ENCODE measurements at regions not wholly inside any gene's neighbourhood (a gene's known extent, or its start where the extent isn't known, plus 50 kb on each side); places are given as distances from the start of the nearest gene placed in this dataset.
"Not testable (repeated sequence)": the region's sequence is repeated elsewhere in the genome, so short reads cannot be mapped to it uniquely, and the experiment has no call there.

- DNase-seq, result no peak
Measured at GRCh38 chr1:112105557-112105956, 116.1 kb upstream of the KCND3 start.

GRCh38 chr1:112110031-112110430 is 120.6 kb upstream of the KCND3 start:
- DNase-seq, result no peak

DNA sequence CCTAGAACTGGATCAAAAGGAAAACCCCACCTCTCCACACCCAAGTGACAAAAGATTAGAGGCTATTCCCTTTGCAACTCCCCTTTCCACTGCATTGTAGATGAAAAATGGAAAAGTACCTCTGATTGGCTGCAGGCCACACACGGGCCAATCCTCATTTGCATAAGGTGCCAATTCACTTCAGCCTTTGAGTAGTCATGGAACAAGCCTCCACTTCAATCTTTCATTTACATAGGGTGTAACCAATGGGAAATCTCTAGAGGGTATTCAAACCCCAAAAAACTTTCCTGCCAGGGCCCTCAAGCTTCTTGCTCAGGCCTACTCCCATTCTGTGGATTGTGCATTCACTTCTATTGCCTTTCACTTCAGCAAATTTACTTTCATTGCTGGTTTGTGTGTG is 122.3 kb upstream of the KCND3 start:
- no peak for DNase-seq

DNA sequence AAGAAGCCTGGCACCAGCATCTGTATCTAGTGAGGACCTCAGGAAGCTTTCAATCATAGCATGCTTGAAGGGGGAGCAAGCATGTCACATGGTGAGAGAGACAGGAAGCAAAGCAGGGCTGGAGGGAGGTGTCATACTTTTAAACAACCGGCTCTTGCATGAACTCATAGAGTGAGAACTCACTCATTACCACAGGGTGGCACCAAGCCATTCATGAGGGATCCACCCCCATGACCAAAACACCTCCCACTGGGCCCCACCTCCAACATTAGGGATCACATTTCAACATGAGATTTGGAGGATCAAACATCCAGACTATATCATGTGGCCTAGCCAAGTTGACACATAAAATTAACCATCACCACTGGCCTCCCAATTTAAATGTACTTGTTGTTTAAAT is 125.1 kb upstream of the KCND3 start:
- no peak for DNase-seq

GRCh38 chr1:112126598-112126997 is 137.1 kb upstream of the KCND3 start:
- no peak for DNase-seq

DNA sequence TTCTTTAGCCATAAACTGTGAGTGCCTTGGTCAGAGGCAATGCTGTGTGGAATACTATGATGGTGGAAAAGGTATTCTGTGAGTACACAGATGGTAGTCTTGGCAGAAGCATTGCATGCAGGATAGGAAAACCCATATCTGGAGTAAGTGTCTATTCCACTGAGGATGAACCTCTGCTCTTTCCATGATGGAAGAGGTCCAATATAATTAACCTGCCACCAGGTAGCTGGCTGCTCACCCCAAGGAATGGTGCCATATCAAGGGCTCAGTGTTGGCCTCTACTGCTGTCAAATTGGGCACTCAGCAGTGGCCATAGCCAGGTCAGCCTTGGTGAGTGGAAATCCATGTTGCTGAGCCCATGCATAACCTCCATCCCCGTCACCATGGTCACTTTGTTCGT is 138.1 kb upstream of the KCND3 start:
- DNase-seq, result not testable (repeated sequence)

DNA sequence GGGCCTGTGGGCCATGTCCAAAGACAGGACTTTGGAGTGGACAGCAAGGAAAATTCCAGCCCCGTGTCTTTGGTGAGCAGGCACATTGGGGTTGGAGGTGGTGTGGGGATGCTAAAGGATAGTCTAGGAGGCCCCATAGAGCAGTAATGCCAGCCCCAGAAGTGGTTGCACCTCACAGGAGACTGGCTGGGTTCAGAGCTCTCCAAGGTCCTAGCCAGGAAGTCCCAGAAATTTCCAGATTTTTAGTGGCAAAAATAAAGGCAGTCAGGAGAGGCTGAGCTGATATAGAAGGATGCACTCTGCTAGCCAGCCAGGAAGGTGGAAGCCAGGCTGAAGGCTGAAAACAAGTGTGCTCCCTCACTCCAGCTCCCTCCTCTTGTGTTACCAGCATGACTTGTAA is 144.0 kb upstream of the KCND3 start:
- DNase-seq, result no peak

- DNase-seq, result no peak
Measured at GRCh38 chr1:112140743-112141142, 151.3 kb upstream of the KCND3 start.

GRCh38 chr1:112141301-112141700 is 151.8 kb upstream of the KCND3 start:
- DNase-seq, result no peak

- no peak for DNase-seq
Measured at GRCh38 chr1:112141923-112142322, 152.5 kb upstream of the KCND3 start.

GRCh38 chr1:112143871-112144441 is 154.5 kb upstream of the KCND3 start:
- no peak for DNase-seq

DNA sequence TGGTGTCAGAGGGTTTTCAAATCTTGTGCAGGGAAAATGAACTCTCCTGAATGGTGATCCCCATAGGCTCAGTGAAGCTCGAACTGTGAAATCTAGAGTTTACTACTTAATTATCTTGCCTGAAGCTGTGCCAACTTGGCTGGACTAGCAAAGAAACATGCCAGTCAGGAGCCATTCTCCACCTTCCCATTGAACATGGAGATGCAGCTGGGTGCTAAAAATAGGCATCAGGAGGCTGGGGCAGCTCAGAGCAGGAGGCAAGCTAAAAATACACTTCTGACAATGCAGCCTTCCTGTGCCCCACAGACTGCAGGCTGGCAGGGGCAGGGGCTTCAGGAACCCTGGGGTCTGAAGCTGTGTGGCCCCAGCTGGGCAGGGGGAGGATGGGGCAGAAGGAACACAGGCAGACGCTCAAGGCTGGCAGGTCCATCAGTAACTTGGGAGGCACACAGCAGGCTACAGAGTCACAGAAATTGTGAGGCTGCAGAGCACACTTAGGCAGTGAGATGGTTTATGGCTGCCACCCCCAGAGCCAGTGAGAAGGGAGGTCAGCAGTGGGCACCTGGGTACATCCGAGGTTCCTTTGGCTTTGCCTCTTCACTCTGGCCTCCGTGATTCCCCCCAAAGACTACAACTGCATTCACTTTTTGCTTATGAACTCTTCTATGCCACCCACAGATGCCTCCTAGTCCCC is 155.4 kb upstream of the KCND3 start:
- no peak for DNase-seq

DNA sequence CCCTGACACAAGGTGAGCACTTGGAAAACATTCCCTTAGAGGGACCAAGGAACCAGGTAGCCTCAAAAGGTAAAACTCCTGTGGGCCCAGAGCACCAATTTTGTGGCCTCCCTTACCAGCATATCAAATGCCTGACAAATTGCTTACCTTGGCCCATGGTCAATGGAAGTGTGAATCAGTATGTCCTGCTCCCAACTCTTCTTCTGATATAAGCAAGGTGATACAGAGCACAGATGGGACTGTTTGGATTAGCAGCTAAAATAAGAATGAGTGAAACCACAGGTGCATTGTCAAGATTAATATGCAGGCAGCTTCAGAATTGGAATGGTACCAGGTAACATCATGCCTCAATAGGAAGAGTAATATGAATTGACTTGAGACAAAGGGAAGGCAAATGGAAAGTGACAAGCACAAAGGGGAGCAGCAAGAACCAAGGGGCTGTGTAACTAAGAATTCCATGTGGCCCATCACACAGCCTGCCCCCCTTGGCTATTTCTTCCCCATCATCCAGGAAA is 156.8 kb upstream of the KCND3 start:
- no peak for DNase-seq

DNA sequence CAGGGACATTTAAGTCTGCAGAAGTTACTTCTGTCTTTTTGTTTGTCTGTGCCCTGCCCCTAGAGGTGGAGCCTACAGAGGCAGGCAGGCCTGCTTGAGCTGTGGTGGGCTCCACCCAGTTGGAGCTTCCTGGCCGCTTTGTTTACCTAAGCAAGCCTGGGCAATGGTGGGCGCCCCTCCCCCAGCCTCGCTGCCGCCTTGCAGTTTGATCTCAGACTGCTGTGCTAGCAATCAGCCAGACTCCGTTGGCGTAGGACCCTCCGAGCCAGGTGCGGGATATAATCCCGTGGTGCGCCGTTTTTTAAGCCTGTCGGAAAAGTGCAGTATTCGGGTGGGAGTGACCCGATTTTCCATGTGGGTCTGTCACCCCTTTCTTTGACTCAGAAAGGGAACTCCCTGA is 170.7 kb upstream of the KCND3 start:
- DNase-seq, result not testable (repeated sequence)

- DNase-seq, result no peak
Measured at GRCh38 chr1:112165375-112165774, 175.9 kb upstream of the KCND3 start.

DNA sequence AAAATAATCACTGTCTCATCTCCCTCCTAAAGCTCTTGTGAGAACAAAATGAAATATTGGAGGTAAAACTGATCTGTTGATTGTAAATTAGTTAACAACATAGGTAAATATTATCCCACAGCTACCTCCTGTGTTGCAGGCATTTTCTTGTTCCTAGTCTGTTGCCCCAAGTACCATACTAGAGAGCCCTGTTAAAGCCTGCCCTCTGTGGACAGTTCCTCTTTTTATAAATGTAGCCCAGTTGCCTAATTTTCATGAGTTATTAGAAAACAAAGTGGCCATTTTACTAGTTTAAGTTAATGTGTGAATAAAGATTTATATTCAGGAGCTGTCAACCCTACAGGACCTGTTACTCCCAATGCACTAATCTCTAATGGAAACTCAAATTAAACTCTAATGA is 180.0 kb upstream of the KCND3 start:
- DNase-seq, result no peak

GRCh38 chr1:112172294-112172882 is 182.9 kb upstream of the KCND3 start:
- DNase-seq, result no peak

GRCh38 chr1:112177314-112177713 is 187.8 kb upstream of the KCND3 start:
- no peak for DNase-seq

DNA sequence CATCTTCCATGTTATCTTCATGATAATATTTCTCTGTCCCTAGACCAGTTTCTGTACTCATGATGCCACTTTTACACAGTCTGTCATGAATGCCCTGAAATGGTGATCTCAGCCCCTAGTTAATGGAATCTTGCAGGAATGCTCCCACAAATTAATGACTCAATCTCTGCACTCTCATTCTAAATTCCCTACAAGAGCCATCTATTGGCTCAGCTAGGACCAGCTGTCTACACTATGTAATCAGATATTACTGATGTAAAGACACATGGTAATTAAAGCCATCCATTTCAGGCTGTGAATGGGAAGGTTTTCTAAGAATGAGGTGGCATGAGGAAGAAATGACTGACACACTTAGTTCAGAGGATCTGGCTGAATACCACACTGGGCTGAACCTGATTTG is 199.1 kb upstream of the KCND3 start:
- DNase-seq, result no peak

GRCh38 chr1:112196008-112196588 is 199.9 kb upstream of the CTTNBP2NL start:
- DNase-seq, result no peak

DNA sequence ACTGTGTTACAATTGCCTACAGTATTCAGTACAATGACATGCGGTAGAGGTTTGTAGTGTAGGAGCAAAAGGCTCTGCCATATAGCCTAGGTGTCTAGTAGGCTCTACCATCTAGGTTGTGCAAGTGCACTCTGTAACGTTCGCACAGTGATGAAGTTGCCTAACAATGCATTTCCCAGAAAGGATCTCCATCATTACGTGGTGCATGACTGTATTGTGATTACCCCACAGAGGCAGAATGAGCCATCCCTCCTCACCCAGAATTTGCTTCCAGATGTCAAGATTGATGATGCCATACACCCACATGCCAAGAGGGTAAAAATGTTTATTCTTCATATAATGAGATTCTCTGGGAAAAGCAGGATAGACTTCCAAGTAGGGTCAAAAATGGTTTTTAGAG is 199.3 kb upstream of the CTTNBP2NL start:
- no peak for DNase-seq

DNA sequence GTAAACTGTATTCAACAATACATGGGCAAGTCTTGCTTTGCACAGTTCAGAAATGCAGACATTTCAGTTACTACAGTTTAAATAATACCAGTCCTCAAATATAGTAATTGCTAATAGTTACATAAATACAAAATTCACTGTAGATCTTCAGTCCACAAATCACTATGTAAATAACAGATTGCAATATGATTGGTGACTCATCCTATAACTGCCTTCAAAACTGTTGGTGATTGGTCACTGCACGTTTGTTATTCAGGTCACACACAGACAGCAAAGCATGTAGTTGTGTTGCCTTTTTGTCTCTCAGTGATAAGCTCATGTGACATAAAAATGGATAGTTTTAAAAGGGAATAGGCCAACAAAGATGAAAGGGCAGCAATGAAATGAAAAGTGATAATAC is 186.5 kb upstream of the CTTNBP2NL start:
- DNase-seq, result no peak

GRCh38 chr1:112219267-112219666 is 176.7 kb upstream of the CTTNBP2NL start:
- no peak for DNase-seq

- DNase-seq, result no peak
Measured at GRCh38 chr1:112230232-112230631, 165.8 kb upstream of the CTTNBP2NL start.
